HCT116 (cell line): ENCODE measurements at regions not wholly inside any gene's neighbourhood (a gene's known extent, or its start where the extent isn't known, plus 50 kb on each side); places are given as distances from the start of the nearest gene placed in this dataset.

Experiments used
- ATAC-seq: fragments of 200-7000 bp; cut with Tn5 transposase; 2 replicates; pipeline ENCODE4 v1.9.1; 2020; ENCODE audit warnings: mild to moderate bottlenecking, moderate library complexity
- BruUV-seq: library from RNA; stranded (reverse); fragments of 400-500 nt; replicated peaks from 2 replicates; lab custom pipeline; 2021; lab: Mats Ljungman, UMichigan
- CTCF ChIA-PET: fragments of 300-600 bp; sonication (Branson Sonifier 250); formaldehyde crosslinking; loops from one replicate; lab custom pipeline; 2021; ENCODE audit warnings: antibody characterized with exemption; lab: Charles Lee
- POLR2A ChIA-PET: fragments of 300-600, 350-600 bp; sonication (Branson Sonifier 250); formaldehyde crosslinking; loops from one replicate; lab custom pipeline; 2021; ENCODE audit warnings: antibody characterized with exemption; lab: Charles Lee
- RAD21 ChIA-PET, 2 experiments: fragments of 300-600 bp; sonication (Branson Sonifier 250); formaldehyde crosslinking; loops; one replicate each; lab custom pipeline; 2023; ENCODE audit warnings: low total read pairs in 2 of 2; ENCODE audit not compliant: uncharacterized antibody in 2 of 2, unreplicated experiment in 2 of 2, low non-redundant PET in 1 of 2; lab: Charles Lee
- DNase-seq: peaks from one replicate; pipeline ENCODE4 v3.0.0-alpha.2; 2010; ENCODE audit warnings: low read depth, low spot score
- H2AFZ ChIP-seq: fragments of 200-600 bp; shearing (Covaris generic), sonication (generic); 2 replicates; pipeline ENCODE4 v1.6.1; 2017; ENCODE audit warnings: low read depth, mixed run types, mixed read lengths, antibody characterized with exemption, low read length; ENCODE audit not compliant: poor library complexity, severe bottlenecking
- H3K27ac ChIP-seq: 2 replicates; pipeline ENCODE4 v1.5.1; 2012; ENCODE audit warnings: low read depth, low read length
- H3K27me3 ChIP-seq: fragments of 200-600 bp; sonication (generic); 2 replicates; pipeline ENCODE4 v1.6.1; 2016; ENCODE audit warnings: mixed run types, low read length, mixed read lengths; ENCODE audit not compliant: insufficient read depth
- H3K36me3 ChIP-seq, 2 experiments: fragments of 200-500 bp in 1 of 2; fragments of 200-600 bp in 1 of 2; sonication (Bioruptor generic) in 1 of 2; sonication (generic) in 1 of 2; 2 replicates each; pipeline versions ENCODE4 v1.5.1 to v1.6.1; 2014 to 2016; ENCODE audit warnings: low read length in 2 of 2, inconsistent platforms in 1 of 2, mixed read lengths in 1 of 2, mixed run types in 1 of 2; ENCODE audit not compliant: insufficient read depth in 2 of 2, control insufficient read depth in 1 of 2
- H3K4me1 ChIP-seq, 2 experiments: fragments of 200-600 bp in 1 of 2; sonication (generic) in 1 of 2; 2 replicates each; pipeline versions ENCODE4 v1.5.1 to v1.6.1; 2012 to 2017; ENCODE audit warnings: low read length in 2 of 2, inconsistent platforms in 1 of 2, mild to moderate bottlenecking in 1 of 2, mixed read lengths in 1 of 2, mixed run types in 1 of 2, moderate library complexity in 1 of 2; ENCODE audit not compliant: insufficient read depth in 2 of 2, control insufficient read depth in 1 of 2
- H3K4me2 ChIP-seq: fragments of 200-600 bp; sonication (generic); 2 replicates; pipeline ENCODE4 v1.6.1; 2017; ENCODE audit warnings: mixed run types, low read length, mixed read lengths
- H3K4me3 ChIP-seq, 2 experiments: fragments of 200-600 bp in 1 of 2; sonication (generic) in 1 of 2; replicated peaks in 1 of 2; 2 replicates each; pipeline ENCODE4 v1.5.1; 2011 to 2016; ENCODE audit warnings: low read length in 2 of 2, control low read depth in 1 of 2, low read depth in 1 of 2, mild to moderate bottlenecking in 1 of 2, mixed read lengths in 1 of 2, mixed run types in 1 of 2
- H3K79me2 ChIP-seq: fragments of 200-600 bp; sonication (generic); 2 replicates; pipeline ENCODE4 v1.6.1; 2017; ENCODE audit warnings: mild to moderate bottlenecking, mixed run types, low read length, moderate library complexity, mixed read lengths; ENCODE audit not compliant: insufficient read depth
- H3K9ac ChIP-seq: fragments of 200-600 bp; sonication (generic); 2 replicates; pipeline ENCODE4 v1.6.1; 2016; ENCODE audit warnings: low read length, mixed read lengths
- H3K9me2 ChIP-seq: fragments of 200-600 bp; sonication (generic), shearing (Covaris generic); 2 replicates; pipeline ENCODE4 v1.6.1; 2017; ENCODE audit warnings: mixed run types, mild to moderate bottlenecking, moderate library complexity; ENCODE audit not compliant: insufficient read depth
- H3K9me3 ChIP-seq, 2 experiments: fragments of 200-500 bp in 1 of 2; fragments of 200-600 bp in 1 of 2; sonication (Bioruptor generic) in 1 of 2; sonication (generic) in 1 of 2; 2 replicates each; pipeline ENCODE4 v1.6.1; 2014 to 2017; ENCODE audit warnings: low read length in 2 of 2, mixed read lengths in 2 of 2, inconsistent platforms in 1 of 2, low read depth in 1 of 2, mild to moderate bottlenecking in 1 of 2, mixed run types in 1 of 2, moderate library complexity in 1 of 2; ENCODE audit not compliant: control insufficient read depth in 1 of 2, insufficient read depth in 1 of 2
- H4K20me1 ChIP-seq: fragments of 200-600 bp; sonication (generic), shearing (Covaris generic); 2 replicates; pipeline ENCODE4 v1.6.1; 2017; ENCODE audit warnings: mixed run types, mild to moderate bottlenecking, moderate library complexity; ENCODE audit not compliant: insufficient read depth
- ATF3 ChIP-seq: IDR thresholded peaks from 2 replicates; pipeline ENCODE4 v1.6.1; 2012
- CBX3 ChIP-seq: IDR thresholded peaks from 2 replicates; pipeline ENCODE4 v1.6.1; 2012; ENCODE audit warnings: low read depth
- CEBPB ChIP-seq: IDR thresholded peaks from 2 replicates; pipeline ENCODE4 v1.6.1; 2012; ENCODE audit warnings: low read depth
- CTCF ChIP-seq, 3 experiments: fragments of 200-600 bp in 1 of 3; sonication (generic) in 1 of 3; IDR thresholded peaks in 2 of 3; conservative IDR thresholded peaks in 1 of 3; 2 replicates each; pipeline ENCODE4 v1.5.1; 2012 to 2017; ENCODE audit warnings: low read depth in 2 of 3, low read length in 2 of 3, antibody characterized with exemption in 1 of 3, borderline replicate concordance in 1 of 3, control low read depth in 1 of 3, mild to moderate bottlenecking in 1 of 3, mixed read lengths in 1 of 3, mixed run types in 1 of 3, moderate library complexity in 1 of 3; ENCODE audit not compliant: insufficient read depth in 1 of 3
- ELF1 ChIP-seq: IDR thresholded peaks from 2 replicates; pipeline ENCODE4 v1.6.1; 2012; ENCODE audit warnings: low read depth, borderline replicate concordance
- EZH2phosphoT487 ChIP-seq: fragments of 200-600 bp; IDR thresholded peaks from 2 replicates; pipeline ENCODE4 v1.6.1; 2018; ENCODE audit warnings: antibody characterized with exemption, borderline replicate concordance
- JUND ChIP-seq: IDR thresholded peaks from 2 replicates; pipeline ENCODE4 v1.6.1; 2012
- MAX ChIP-seq: IDR thresholded peaks from 2 replicates; pipeline ENCODE4 v1.6.1; 2012
- POLR2A ChIP-seq: IDR thresholded peaks from 2 replicates; pipeline ENCODE4 v1.7.0; 2011; ENCODE audit warnings: borderline replicate concordance; ENCODE audit not compliant: insufficient read depth, insufficient read length; ENCODE audit errors: extremely low read depth
- POLR2AphosphoS5 ChIP-seq: IDR thresholded peaks from 2 replicates; pipeline ENCODE4 v1.6.1; 2011; ENCODE audit warnings: mild to moderate bottlenecking, low read depth, low read length, moderate library complexity
- RAD21 ChIP-seq: IDR thresholded peaks from 2 replicates; pipeline ENCODE4 v1.6.1; 2012; ENCODE audit warnings: low read depth, mild to moderate bottlenecking
- REST ChIP-seq: IDR thresholded peaks from 2 replicates; pipeline ENCODE4 v1.6.1; 2012; ENCODE audit warnings: low read depth
- SP1 ChIP-seq: IDR thresholded peaks from 2 replicates; pipeline ENCODE4 v1.6.1; 2012; ENCODE audit warnings: low read depth
- TCF7L2 ChIP-seq: IDR thresholded peaks from 2 replicates; pipeline ENCODE4 v1.7.0; 2011; ENCODE audit warnings: borderline replicate concordance, inconsistent platforms; ENCODE audit not compliant: insufficient read depth, insufficient read length; ENCODE audit errors: extremely low read depth
- ZBTB33 ChIP-seq: IDR thresholded peaks from 2 replicates; pipeline ENCODE4 v1.6.1; 2011; ENCODE audit warnings: mild to moderate bottlenecking, low read length, moderate library complexity; ENCODE audit not compliant: insufficient replicate concordance; ENCODE audit errors: extremely low read depth
- ZFX ChIP-seq: fragments of 450-650 bp; IDR thresholded peaks from 2 replicates; pipeline ENCODE4 v1.6.1; 2017
- ZNF274 ChIP-seq: fragments of 200-500 bp; sonication (Bioruptor generic); IDR thresholded peaks from 2 replicates; pipeline ENCODE4 v1.6.1; 2014; ENCODE audit warnings: mild to moderate bottlenecking, low read depth, low read length, inconsistent platforms
- intact Hi-C: fragments of 100-400 bp; cut with micrococcal nuclease; formaldehyde crosslinking; loops from 2 replicates; pipeline ENCODE4 v1.10.0; 2022

- ATAC-seq: no peak
- no TSS peak for BruUV-seq
- no peaks in the 10 kb centered on the region for H3K36me3 ChIP-seq
- no peaks in the 10 kb centered on the region for H3K9me2 ChIP-seq
- ChIA-PET POLR2A (no interaction called here), CTCF (no interaction called here), RAD21 (no interaction called here)
- no peak overlapping the region for H2AFZ ChIP-seq
- no peaks in the 10 kb centered on the region for H3K27me3 ChIP-seq
- intact Hi-C loops: no loop called here
- DNase-seq: no peak
- no peaks in the 10 kb centered on the region for H4K20me1 ChIP-seq
- H3K4me3 ChIP-seq: no peak overlapping the region
- H3K4me1 ChIP-seq: no peaks in the 10 kb centered on the region
- H3K79me2 ChIP-seq: no peaks in the 10 kb centered on the region
- no peaks in the 10 kb centered on the region for H3K9me3 ChIP-seq
- no peak overlapping the region for H3K4me2 ChIP-seq
- H3K9ac ChIP-seq: no peak overlapping the region
- TF ChIP-seq CEBPB (no peak), CBX3 (no peak), CTCF (IDR thresholded peaks at IDR 0.05 in 2 of 3, conservative IDR thresholded peaks at IDR 0.05 in 1 of 3; ENCODE audit: borderline replicate concordance in 1 of 3, insufficient read depth in 1 of 3, low read depth in 2 of 3, low read length in 2 of 3) (no peak), ZFX (no peak), ZBTB33 (no peak), RAD21 (no peak), ATF3 (no peak), POLR2A (no peak), ZNF274 (no peak), JUND (no peak), POLR2AphosphoS5 (no peak), EZH2phosphoT487 (no peak), REST (no peak), SP1 (no peak), MAX (no peak), TCF7L2 (no peak), ELF1 (no peak)
- no peak overlapping the region for H3K27ac ChIP-seq
These were observed 151.6 kb downstream of the SLITRK1 start for GRCh38 chr13:83730674-83731073.
